ENCODE measurements at regions not wholly inside any gene's neighbourhood (a gene's known extent, or its start where the extent isn't known, plus 50 kb on each side); places are given as distances from the start of the nearest gene placed in this dataset.

DNA sequence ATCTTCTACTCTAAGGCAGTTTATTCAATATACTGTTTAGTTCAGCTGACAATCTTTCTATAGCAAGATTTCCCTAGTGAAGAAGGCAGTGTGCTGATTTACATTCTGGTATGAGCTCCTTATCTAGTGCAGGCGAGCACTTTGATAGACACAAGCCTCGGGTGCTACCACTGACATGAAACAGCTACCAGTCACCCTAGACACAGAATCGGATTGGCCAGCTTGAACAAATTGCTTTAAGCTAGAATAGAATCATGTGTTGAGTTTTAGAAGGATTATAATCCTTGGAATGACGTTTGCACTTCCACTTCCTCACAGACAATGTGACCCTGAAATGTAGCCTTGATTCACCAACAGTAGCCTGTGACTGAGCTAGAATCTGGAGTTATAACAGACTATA lies 394.0 kb downstream of the EPHA4 start:
- intact Hi-C loops (cut with micrococcal nuclease; ENCODE audit: unreplicated experiment): no loop called here
- CTCF ChIA-PET (ENCODE audit: low intra/inter-chr PET ratio, low total read pairs): no interaction called here
- TF ChIP-seq MED1 (CRISPR knock-in tag; IDR thresholded peaks at IDR 0.05) (no peak), CBX2 (IDR thresholded peaks at IDR 0.05; ENCODE audit: low read depth, low read length) (no peak), CBX2 (CRISPR knock-in tag; IDR thresholded peaks at IDR 0.05; ENCODE audit: low read depth) (no peak), ZNF253 (CRISPR knock-in tag; IDR thresholded peaks at IDR 0.05; ENCODE audit: borderline replicate concordance) (no peak), DMAP1 (CRISPR knock-in tag; IDR thresholded peaks at IDR 0.05) (no peak), NCOA5 (CRISPR knock-in tag; IDR thresholded peaks at IDR 0.05) (no peak), KAT8 (CRISPR knock-in tag; IDR thresholded peaks at IDR 0.05) (no peak), ZNF143 (CRISPR knock-in tag; IDR thresholded peaks at IDR 0.05) (no peak)
- TF ChIP-seq, protein P1, sequence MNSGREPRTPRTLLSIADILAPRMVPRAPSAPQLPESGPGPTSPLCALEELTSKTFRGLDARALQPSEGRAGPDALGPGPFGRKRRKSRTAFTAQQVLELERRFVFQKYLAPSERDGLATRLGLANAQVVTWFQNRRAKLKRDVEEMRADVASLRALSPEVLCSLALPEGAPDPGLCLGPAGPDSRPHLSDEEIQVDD (CRISPR knock-in tag; IDR thresholded peaks at IDR 0.05; ENCODE audit: borderline replicate concordance): no peak
- TF ChIP-seq, protein P2, sequence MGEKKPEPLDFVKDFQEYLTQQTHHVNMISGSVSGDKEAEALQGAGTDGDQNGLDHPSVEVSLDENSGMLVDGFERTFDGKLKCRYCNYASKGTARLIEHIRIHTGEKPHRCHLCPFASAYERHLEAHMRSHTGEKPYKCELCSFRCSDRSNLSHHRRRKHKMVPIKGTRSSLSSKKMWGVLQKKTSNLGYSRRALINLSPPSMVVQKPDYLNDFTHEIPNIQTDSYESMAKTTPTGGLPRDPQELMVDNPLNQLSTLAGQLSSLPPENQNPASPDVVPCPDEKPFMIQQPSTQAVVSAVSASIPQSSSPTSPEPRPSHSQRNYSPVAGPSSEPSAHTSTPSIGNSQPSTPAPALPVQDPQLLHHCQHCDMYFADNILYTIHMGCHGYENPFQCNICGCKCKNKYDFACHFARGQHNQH (CRISPR knock-in tag; IDR thresholded peaks at IDR 0.05): no peak
- TF ChIP-seq, protein P3, sequence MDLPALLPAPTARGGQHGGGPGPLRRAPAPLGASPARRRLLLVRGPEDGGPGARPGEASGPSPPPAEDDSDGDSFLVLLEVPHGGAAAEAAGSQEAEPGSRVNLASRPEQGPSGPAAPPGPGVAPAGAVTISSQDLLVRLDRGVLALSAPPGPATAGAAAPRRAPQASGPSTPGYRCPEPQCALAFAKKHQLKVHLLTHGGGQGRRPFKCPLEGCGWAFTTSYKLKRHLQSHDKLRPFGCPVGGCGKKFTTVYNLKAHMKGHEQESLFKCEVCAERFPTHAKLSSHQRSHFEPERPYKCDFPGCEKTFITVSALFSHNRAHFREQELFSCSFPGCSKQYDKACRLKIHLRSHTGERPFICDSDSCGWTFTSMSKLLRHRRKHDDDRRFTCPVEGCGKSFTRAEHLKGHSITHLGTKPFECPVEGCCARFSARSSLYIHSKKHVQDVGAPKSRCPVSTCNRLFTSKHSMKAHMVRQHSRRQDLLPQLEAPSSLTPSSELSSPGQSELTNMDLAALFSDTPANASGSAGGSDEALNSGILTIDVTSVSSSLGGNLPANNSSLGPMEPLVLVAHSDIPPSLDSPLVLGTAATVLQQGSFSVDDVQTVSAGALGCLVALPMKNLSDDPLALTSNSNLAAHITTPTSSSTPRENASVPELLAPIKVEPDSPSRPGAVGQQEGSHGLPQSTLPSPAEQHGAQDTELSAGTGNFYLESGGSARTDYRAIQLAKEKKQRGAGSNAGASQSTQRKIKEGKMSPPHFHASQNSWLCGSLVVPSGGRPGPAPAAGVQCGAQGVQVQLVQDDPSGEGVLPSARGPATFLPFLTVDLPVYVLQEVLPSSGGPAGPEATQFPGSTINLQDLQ (CRISPR knock-in tag; IDR thresholded peaks at IDR 0.05): no peak

More for the DNA sequence above, 394.0 kb downstream of the EPHA4 start:
- no peaks in the 10 kb centered on the region for H3K4me1 ChIP-seq (ENCODE audit: insufficient read depth, low read length)
- H3K36me3 ChIP-seq (replicated peaks in 1 of 2; ENCODE audit: control insufficient read depth in 1 of 2, insufficient read depth in 2 of 2, low read length in 2 of 2): no peaks in the 10 kb centered on the region
- H3K4me2 ChIP-seq (ENCODE audit: low read depth, low read length): no peak overlapping the region
- H3K79me2 ChIP-seq (ENCODE audit: insufficient read depth, low read length): no peaks in the 10 kb centered on the region
- H3K27ac ChIP-seq (ENCODE audit: extremely low read length, insufficient read depth, low read length): no peak overlapping the region
- H3K9ac ChIP-seq (ENCODE audit: insufficient read depth, low read depth, low read length): no peak overlapping the region
- no peak overlapping the region for H3K4me3 ChIP-seq (replicated peaks in 1 of 3; ENCODE audit: insufficient read depth in 1 of 3, low read depth in 2 of 3, low read length in 3 of 3)
- 0% methylated on average over 4 of the region's 4 CpGs for WGBS (ENCODE audit: low lambda C conversion rate)
- DNase-seq (ENCODE audit: low spot score) (no peak), FAIRE-seq (no peak), ATAC-seq (no peak)
- H2AFZ ChIP-seq (ENCODE audit: low read length): no peak overlapping the region
- in situ Hi-C loops (cut with HindIII; ENCODE audit: extremely low pct_ligation_motif_present, low pct_unique_long_range_greater_than_20kb): no loop called here
- POLR2A ChIA-PET: no interaction called here
- no peaks in the 10 kb centered on the region for H4K20me1 ChIP-seq (ENCODE audit: insufficient read depth, low read length)
- BruUV-seq (replicated peaks): no TSS peak
- peaks cover 15% of the 10 kb centered on the region; the same call in 1 of the 2 replicates for H3K9me3 ChIP-seq (ENCODE audit: low read length)
- H3K27me3 ChIP-seq (ENCODE audit: control insufficient read depth in 1 of 2, insufficient read depth in 2 of 2, low read length in 2 of 2): no peaks in the 10 kb centered on the region
